PC-9 (cell line): ENCODE measurements at regions not wholly inside any gene's neighbourhood (a gene's known extent, or its start where the extent isn't known, plus 50 kb on each side); places are given as distances from the start of the nearest gene placed in this dataset.

Experiments
- BruUV-seq: library from RNA; stranded (reverse); fragments of 400-500 nt; replicated peaks from 2 replicates; lab custom pipeline; 2021; lab: Mats Ljungman, UMichigan
- CTCF ChIA-PET: fragments of 300-600 bp; sonication (Branson Sonifier 250); formaldehyde crosslinking; loops from one replicate; lab custom pipeline; 2022; ENCODE audit warnings: antibody characterized with exemption; lab: Charles Lee
- POLR2A ChIA-PET: fragments of 300-600 bp; sonication (Branson Sonifier 250); formaldehyde crosslinking; loops from one replicate; lab custom pipeline; 2022; ENCODE audit warnings: antibody characterized with exemption; ENCODE audit not compliant: unreplicated experiment; lab: Charles Lee
- DNase-seq, 2 experiments: peaks; one replicate each; pipeline versions ENCODE4 v3.0.0 to v3.0.0-alpha.2; 2015 to 2022; ENCODE audit warnings: mixed read lengths in 1 of 2
- H2AFZ ChIP-seq: fragments of 200-600 bp; sonication (generic); 2 replicates; pipeline ENCODE4 v1.8.1; 2017; ENCODE audit warnings: antibody characterized with exemption
- H3F3A ChIP-seq: fragments of 200-600 bp; sonication (generic); 2 replicates; pipeline ENCODE4 v1.8.1; 2017; ENCODE audit warnings: antibody characterized with exemption, mild to moderate bottlenecking, low read depth; ENCODE audit not compliant: insufficient read depth
- H3K27ac ChIP-seq: fragments of 200-600 bp; sonication (generic); 2 replicates; pipeline ENCODE4 v1.6.1; 2016; ENCODE audit warnings: mixed run types
- H3K27me3 ChIP-seq: fragments of 200-600 bp; sonication (generic); 2 replicates; pipeline ENCODE4 v1.6.1; 2016; ENCODE audit warnings: low read depth, mixed run types; ENCODE audit not compliant: insufficient read depth
- H3K36me3 ChIP-seq: fragments of 200-600 bp; sonication (generic); 2 replicates; pipeline ENCODE4 v1.6.1; 2016; ENCODE audit warnings: low read depth, mixed run types
- H3K4me1 ChIP-seq: fragments of 200-600 bp; sonication (generic); replicated peaks from 2 replicates; pipeline ENCODE4 v1.6.1; 2016; ENCODE audit warnings: mixed run types; ENCODE audit not compliant: insufficient read depth
- H3K4me2 ChIP-seq: fragments of 200-600 bp; sonication (generic); 2 replicates; pipeline ENCODE4 v1.6.1; 2017; ENCODE audit warnings: mixed run types
- H3K4me3 ChIP-seq: fragments of 200-600 bp; sonication (generic); 2 replicates; pipeline ENCODE4 v1.6.1; 2016; ENCODE audit warnings: mixed run types
- H3K79me2 ChIP-seq: fragments of 200-600 bp; sonication (generic); 2 replicates; pipeline ENCODE4 v1.6.1; 2017; ENCODE audit warnings: low read depth, mixed run types
- H3K9me2 ChIP-seq: fragments of 200-600 bp; sonication (generic); 2 replicates; pipeline ENCODE4 v1.8.1; 2017; ENCODE audit warnings: mild to moderate bottlenecking; ENCODE audit not compliant: insufficient read depth
- H3K9me3 ChIP-seq: fragments of 200-600 bp; sonication (generic); 2 replicates; pipeline ENCODE4 v1.8.1; 2016; ENCODE audit warnings: low read depth; ENCODE audit not compliant: insufficient read depth
- H4K20me1 ChIP-seq: fragments of 200-600 bp; sonication (generic); 2 replicates; pipeline ENCODE4 v1.8.1; 2017; ENCODE audit not compliant: insufficient read depth
- EZH2 ChIP-seq: fragments of 200-600 bp; sonication (generic); IDR thresholded peaks from 2 replicates; pipeline ENCODE4 v1.8.0; 2017; ENCODE audit warnings: antibody characterized with exemption, low read depth
- intact Hi-C: fragments of 100-400 bp; cut with micrococcal nuclease; formaldehyde crosslinking; loops from one replicate; pipeline ENCODE4 v1.10.0; 2022; ENCODE audit not compliant: unreplicated experiment
- TF ChIP-seq, protein P1 (sequence below): fragments of 200-600 bp; sonication (generic); conservative IDR thresholded peaks from 2 replicates; pipeline ENCODE4 v1.6.1; 2017; ENCODE audit warnings: mixed run types, antibody characterized with exemption, mild to moderate bottlenecking, moderate library complexity

DNA sequence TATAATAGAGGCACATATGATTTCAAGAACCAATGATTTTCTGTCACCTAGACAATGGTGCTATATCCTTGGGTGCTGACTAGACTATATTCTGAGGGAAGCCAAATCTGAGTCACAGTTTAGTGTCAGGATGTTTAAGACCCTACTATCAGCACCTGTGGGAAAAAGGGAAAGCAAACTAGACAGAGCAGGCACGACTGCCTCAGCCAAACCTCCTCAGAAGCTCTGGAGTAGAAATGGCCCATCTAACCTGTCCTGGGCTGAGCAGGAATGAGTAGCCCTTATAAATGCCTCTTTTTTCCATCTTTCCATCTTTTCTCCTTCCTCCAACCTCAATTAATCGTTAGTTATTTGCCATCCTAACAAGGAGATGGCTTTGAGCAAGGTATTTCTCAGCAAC is 80.4 kb upstream of the TECRL start:
- no TSS peak for BruUV-seq
- H3K27me3 ChIP-seq = no peaks in the 10 kb centered on the region
- H3K36me3 ChIP-seq = no peaks in the 10 kb centered on the region
- no peak overlapping the region for H3K4me2 ChIP-seq
- intact Hi-C loops = no loop called here
- no peaks in the 10 kb centered on the region for H3K79me2 ChIP-seq
- no peaks in the 10 kb centered on the region for H3K9me3 ChIP-seq
- DNase-seq = no peak
- no peak overlapping the region for H3K4me3 ChIP-seq
- H3K27ac ChIP-seq = no peak overlapping the region
- CTCF ChIA-PET = no interaction called here
- no peaks in the 10 kb centered on the region for H4K20me1 ChIP-seq
- no peaks in the 10 kb centered on the region for H3K9me2 ChIP-seq
- H2AFZ ChIP-seq = no peak overlapping the region
- H3F3A ChIP-seq = no peaks in the 10 kb centered on the region
- H3K4me1 ChIP-seq = no peaks in the 10 kb centered on the region
- TF ChIP-seq, protein P1, sequence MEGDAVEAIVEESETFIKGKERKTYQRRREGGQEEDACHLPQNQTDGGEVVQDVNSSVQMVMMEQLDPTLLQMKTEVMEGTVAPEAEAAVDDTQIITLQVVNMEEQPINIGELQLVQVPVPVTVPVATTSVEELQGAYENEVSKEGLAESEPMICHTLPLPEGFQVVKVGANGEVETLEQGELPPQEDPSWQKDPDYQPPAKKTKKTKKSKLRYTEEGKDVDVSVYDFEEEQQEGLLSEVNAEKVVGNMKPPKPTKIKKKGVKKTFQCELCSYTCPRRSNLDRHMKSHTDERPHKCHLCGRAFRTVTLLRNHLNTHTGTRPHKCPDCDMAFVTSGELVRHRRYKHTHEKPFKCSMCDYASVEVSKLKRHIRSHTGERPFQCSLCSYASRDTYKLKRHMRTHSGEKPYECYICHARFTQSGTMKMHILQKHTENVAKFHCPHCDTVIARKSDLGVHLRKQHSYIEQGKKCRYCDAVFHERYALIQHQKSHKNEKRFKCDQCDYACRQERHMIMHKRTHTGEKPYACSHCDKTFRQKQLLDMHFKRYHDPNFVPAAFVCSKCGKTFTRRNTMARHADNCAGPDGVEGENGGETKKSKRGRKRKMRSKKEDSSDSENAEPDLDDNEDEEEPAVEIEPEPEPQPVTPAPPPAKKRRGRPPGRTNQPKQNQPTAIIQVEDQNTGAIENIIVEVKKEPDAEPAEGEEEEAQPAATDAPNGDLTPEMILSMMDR = no peak
- TF ChIP-seq EZH2 = no peak
- POLR2A ChIA-PET = no interaction called here

DNA sequence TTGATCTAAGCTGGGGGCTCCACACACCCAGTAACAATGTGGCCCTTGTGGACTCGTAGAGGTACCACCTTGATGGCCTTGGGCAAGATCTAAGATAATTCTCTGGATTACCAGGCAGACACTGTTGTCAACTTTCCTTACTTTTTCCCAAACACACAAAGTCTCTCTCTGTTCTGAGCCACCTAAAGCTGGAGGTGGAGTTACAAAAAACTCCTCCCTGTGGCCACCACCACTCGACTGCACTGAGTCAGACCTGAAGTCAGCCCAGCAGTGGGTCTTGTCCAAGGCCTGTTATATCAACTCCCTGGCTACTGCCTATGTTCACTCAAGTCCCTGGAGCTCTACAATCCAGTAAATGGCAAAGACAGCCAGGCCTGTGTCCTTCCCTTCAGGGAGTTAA is 70.1 kb upstream of the TECRL start:
- intact Hi-C loops = no loop called here
- Histone ChIP-seq H3K4me2 (no peak overlapping the region), H3K4me1 (no peaks in the 10 kb centered on the region), H3K79me2 (no peaks in the 10 kb centered on the region), H3K4me3 (no peak overlapping the region), H4K20me1 (no peaks in the 10 kb centered on the region), H3K27ac (no peak overlapping the region), H3K36me3 (no peaks in the 10 kb centered on the region), H3K9me2 (no peaks in the 10 kb centered on the region), H2AFZ (no peak overlapping the region), H3K27me3 (no peaks in the 10 kb centered on the region), H3F3A (no peaks in the 10 kb centered on the region), H3K9me3 (no peaks in the 10 kb centered on the region)
- CTCF ChIA-PET = no interaction called here
- no peak for DNase-seq
- POLR2A ChIA-PET = no interaction called here
- no TSS peak for BruUV-seq
- TF ChIP-seq, protein P1 = no peak
- TF ChIP-seq EZH2 = no peak

DNA sequence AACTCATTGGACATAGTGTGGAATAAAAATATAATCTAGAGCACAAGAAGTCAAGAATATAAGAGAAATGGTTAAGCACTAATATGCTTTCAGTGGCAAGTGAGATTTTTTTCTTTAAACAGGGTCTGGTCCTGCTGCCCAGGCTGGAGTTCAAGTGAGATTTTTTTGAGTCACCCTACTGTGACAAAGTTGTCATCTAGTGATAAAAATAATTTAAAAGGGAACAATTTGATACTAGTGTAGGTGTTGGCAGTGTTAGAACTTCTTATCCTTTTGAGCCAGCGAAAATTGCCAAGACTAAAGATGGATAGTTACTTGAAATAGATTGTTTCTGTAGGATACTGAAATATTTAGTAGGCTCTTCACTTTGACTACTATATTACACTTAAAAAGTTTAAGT is 67.9 kb upstream of the TECRL start:
- Histone ChIP-seq H3K4me3 (no peak overlapping the region), H3K27me3 (no peaks in the 10 kb centered on the region), H3F3A (no peaks in the 10 kb centered on the region), H3K36me3 (no peaks in the 10 kb centered on the region), H3K4me2 (no peak overlapping the region), H3K27ac (no peak overlapping the region), H3K9me2 (no peaks in the 10 kb centered on the region), H3K9me3 (no peaks in the 10 kb centered on the region), H3K4me1 (no peaks in the 10 kb centered on the region), H4K20me1 (no peaks in the 10 kb centered on the region), H2AFZ (no peak overlapping the region), H3K79me2 (no peaks in the 10 kb centered on the region)
- ChIA-PET POLR2A (no interaction called here), CTCF (no interaction called here)
- TF ChIP-seq EZH2 = no peak
- TF ChIP-seq, protein P1 = no peak
- no TSS peak for BruUV-seq
- DNase-seq = no peak
- intact Hi-C loops = no loop called here
